ENCODE measurements at regions not wholly inside any gene's neighbourhood (a gene's known extent, or its start where the extent isn't known, plus 50 kb on each side); places are given as distances from the start of the nearest gene placed in this dataset.
"Not testable (repeated sequence)": the region's sequence is repeated elsewhere in the genome, so short reads cannot be mapped to it uniquely, and the experiment has no call there.

GRCh38 chr17:13102477-13102876 is 84.7 kb upstream of the ELAC2 start:
- no peak for DNase-seq (ENCODE audit: extremely low read depth, low read depth, low spot score)

GRCh38 chr17:13099926-13100325 is 82.1 kb upstream of the ELAC2 start:
- DNase-seq (ENCODE audit: extremely low read depth, low read depth, low spot score): no peak

- no peak for DNase-seq (ENCODE audit: extremely low read depth, low read depth, low spot score)
Observed at GRCh38 chr17:13099089-13099735, 81.4 kb upstream of the ELAC2 start.

GRCh38 chr17:13096291-13096690 is 78.5 kb upstream of the ELAC2 start:
- DNase-seq (ENCODE audit: extremely low read depth, low read depth, low spot score): no peak

DNA sequence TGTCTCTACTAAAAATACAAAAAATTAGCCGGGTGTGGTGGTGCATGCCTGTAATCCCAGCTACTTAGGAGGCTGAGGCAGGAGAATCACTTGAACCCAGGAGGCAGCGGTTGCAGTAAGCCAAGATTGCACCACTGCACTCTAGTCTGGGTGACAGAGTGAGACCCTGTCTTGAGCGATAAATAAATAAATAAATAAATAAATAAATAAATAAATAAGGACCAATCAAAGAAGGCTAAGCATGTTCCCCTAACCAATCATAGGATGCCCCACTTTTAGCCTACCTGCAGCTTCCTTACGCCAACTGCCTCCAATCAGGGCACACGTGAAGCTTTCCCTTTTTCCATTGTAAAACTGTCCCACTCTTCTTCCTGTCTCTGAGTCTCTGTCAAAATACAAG is 74.2 kb upstream of the ELAC2 start:
- not testable (repeated sequence) for DNase-seq (ENCODE audit: extremely low read depth, low read depth, low spot score)

GRCh38 chr17:13088666-13089065 is 70.8 kb upstream of the ELAC2 start:
- no peak for DNase-seq (ENCODE audit: extremely low read depth, low read depth, low spot score)

DNA sequence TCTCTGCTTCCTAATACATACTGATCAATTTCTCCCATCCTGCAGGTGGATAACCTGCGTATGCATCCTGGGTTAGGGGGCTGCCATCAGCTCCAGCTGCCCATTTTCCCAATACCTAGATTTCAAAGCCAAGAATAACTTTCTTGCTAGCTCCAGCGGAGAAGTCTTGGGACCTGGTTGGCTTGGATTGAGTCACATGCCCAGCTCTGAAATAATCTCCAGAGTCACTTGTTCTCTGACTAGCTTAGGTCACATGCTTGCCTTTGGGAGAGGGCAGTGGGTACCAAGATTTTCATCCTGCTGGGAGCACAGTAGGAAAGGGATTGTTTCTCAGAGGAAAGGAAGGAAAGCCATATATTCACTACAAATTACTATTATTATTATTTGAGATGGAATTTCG is 70.0 kb upstream of the ELAC2 start:
- no peak for DNase-seq (ENCODE audit: extremely low read depth, low read depth, low spot score)

DNA sequence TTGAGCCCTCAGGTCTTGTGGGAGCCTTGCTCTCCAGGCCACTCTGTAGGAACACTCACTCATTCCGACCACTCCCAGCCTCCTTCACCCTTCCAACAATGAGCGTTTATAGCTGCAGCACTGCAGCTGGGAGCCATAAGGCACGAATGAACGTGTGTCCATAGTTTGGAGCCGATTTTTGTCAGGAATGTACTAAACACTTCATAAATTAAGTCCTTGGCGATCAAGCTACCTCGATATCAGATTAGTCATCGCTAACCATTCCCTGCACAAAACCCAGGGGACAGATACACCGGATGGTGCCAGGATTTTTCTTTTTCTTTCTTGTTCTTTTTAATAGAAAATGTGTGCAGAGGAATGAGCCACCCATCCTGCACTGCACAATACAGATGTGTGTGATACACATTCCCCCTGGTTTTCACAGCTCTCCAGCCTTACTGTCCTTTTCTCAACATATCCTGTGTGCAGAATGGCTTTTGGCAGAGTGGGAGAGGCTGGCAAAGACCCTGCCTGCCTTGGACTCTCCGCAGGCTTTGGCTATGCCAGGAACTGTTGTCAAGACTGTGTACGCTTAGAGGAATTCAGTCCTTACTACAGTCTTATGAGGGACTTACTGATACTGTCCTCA is 68.4 kb upstream of the ELAC2 start:
- DNase-seq (ENCODE audit: extremely low read depth, low read depth, low spot score): no peak

GRCh38 chr17:13085578-13085977 is 67.8 kb upstream of the ELAC2 start:
- no peak for DNase-seq (ENCODE audit: extremely low read depth, low read depth, low spot score)

- DNase-seq (ENCODE audit: extremely low read depth, low read depth, low spot score): no peak
Observed at GRCh38 chr17:13084420-13084819, 66.6 kb upstream of the ELAC2 start.

DNA sequence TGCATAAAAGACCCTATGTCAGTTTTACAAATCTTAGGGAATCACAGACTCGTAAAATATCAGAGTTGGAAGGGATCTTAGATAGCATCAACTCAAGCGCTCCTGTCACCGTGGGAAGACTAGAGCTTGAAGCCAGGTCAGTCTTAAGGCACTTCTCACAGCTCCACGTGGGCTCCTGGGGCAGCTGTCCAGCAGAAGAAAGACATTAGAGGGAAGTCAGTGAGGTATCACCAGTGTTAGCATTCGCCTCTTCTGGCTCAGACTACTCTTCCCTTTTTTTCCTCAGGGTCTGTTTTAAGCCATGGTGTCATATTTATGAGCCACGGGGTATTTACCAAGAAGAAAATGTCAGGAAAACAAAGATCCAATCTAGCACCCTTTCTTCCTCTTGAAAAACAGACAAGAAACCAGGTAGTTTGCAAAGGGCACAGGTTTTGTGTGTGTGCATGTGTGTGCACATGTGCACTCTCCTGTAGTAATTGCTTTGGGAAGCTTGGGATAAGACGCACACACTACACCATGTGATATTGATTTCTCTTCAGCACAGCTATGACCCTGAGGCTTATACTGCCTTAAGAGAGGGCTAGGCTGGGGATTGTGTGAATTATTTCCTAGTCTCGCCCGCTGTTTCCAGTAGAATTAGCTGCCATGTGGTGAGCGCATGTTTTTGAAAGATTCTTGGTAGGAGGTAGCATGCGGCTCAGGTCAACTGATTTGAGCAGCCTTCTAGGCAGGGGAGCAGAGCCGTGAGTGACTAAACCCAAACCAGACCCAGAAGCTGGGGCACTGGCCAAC is 61.0 kb upstream of the ELAC2 start:
- no peak for DNase-seq (ENCODE audit: extremely low read depth, low read depth, low spot score)

GRCh38 chr17:13076905-13077304 is 59.1 kb upstream of the ELAC2 start:
- DNase-seq (ENCODE audit: extremely low read depth, low read depth, low spot score): no peak

DNA sequence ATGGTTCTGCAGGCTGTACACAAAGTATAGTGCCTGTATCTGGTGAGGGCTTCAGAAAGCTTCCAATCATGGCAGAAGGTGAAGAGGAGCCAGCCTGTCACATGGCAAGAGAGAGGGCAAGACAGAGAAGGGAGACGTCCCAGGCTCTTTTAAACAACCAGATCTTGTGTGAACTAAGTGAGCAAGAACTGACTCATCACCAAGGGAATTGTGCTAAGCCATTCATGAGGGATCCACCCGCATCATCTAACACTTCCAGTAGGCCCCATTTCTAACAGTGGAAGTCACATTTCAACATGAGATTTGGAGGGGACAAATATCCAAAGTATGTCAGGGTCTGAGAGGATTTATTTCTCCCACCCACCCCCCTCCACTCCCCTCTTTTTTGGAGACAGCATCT is 56.2 kb upstream of the ELAC2 start:
- DNase-seq (ENCODE audit: extremely low read depth, low read depth, low spot score): no peak

DNA sequence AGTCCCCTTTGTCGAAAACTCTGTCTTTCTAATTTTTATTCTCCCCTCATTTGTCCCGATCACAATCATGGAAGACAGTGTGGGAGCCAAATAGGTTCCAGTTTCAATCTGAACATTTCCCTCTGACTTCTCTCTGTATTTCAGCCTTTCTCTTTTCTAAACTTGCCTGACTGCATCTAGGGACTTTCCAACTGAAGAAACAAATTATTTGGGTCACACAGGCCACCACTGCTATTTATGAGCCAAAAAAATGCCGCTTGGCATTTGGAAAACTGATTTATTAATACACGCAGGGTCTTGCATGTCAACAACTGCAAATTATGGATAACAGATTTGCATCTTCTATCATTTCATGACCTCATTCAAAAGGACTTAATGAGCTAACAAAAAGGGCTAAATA is 55.2 kb upstream of the ELAC2 start:
- DNase-seq (ENCODE audit: extremely low read depth, low read depth, low spot score): no peak

- DNase-seq (ENCODE audit: extremely low read depth, low read depth, low spot score): no peak
Observed at GRCh38 chr17:13070732-13071131, 52.9 kb upstream of the ELAC2 start.

GRCh38 chr17:13067629-13068303 is 49.9 kb upstream of the ELAC2 start:
- no peak for DNase-seq (ENCODE audit: extremely low read depth, low read depth, low spot score)

Measured in glomerular endothelial cell (primary cell).